Neural cell (in vitro differentiated cells): ENCODE measurements at regions not wholly inside any gene's neighbourhood (a gene's known extent, or its start where the extent isn't known, plus 50 kb on each side); places are given as distances from the start of the nearest gene placed in this dataset.

Experiments
- H2AFZ ChIP-seq: fragments of 200-600, 300-800 bp; sonication (generic), shearing (Covaris generic); 2 replicates; pipeline ENCODE4 v1.6.0; 2014; ENCODE audit warnings: low read depth, mild to moderate bottlenecking, antibody characterized with exemption, low read length, moderate library complexity
- H3F3A ChIP-seq: fragments of 200-600 bp; shearing (Covaris generic); 2 replicates; pipeline ENCODE4 v1.6.1; 2016; ENCODE audit warnings: mild to moderate bottlenecking, moderate library complexity, mixed read lengths, antibody characterized with exemption, low read length; ENCODE audit not compliant: insufficient read depth, poor library complexity, severe bottlenecking
- H3K27ac ChIP-seq: fragments of 200-600, 300-800 bp; sonication (generic), shearing (Covaris generic); 2 replicates; pipeline ENCODE4 v1.5.1; 2014; ENCODE audit warnings: mild to moderate bottlenecking, low read length, moderate library complexity
- H3K27me3 ChIP-seq: fragments of 300-800, 200-600 bp; sonication (generic), shearing (Covaris generic); 2 replicates; pipeline ENCODE4 v1.6.0; 2014; ENCODE audit warnings: mild to moderate bottlenecking, low read depth, low read length, moderate library complexity; ENCODE audit not compliant: insufficient read depth
- H3K36me3 ChIP-seq: fragments of 300-800, 200-600 bp; sonication (generic), shearing (Covaris generic); 2 replicates; pipeline ENCODE4 v1.5.1; 2014; ENCODE audit warnings: mild to moderate bottlenecking, antibody characterized with exemption, low read length, moderate library complexity; ENCODE audit not compliant: insufficient read depth
- H3K4me2 ChIP-seq: fragments of 300-800, 200-600 bp; sonication (generic), shearing (Covaris generic); 2 replicates; pipeline ENCODE4 v1.6.0; 2014; ENCODE audit warnings: mild to moderate bottlenecking, low read length
- H3K4me3 ChIP-seq: fragments of 300-800, 200-600 bp; sonication (generic), shearing (Covaris generic); 2 replicates; pipeline ENCODE4 v1.5.1; 2014; ENCODE audit warnings: mild to moderate bottlenecking, low read length, moderate library complexity
- H3K79me2 ChIP-seq: fragments of 200-600 bp; shearing (Covaris generic); replicated peaks from 2 replicates; pipeline ENCODE4 v1.6.0; 2014; ENCODE audit warnings: mild to moderate bottlenecking, low read length, moderate library complexity; ENCODE audit not compliant: insufficient read depth
- H3K9ac ChIP-seq: fragments of 300-800, 200-600 bp; sonication (generic), shearing (Covaris generic); 2 replicates; pipeline ENCODE4 v1.6.1; 2016; ENCODE audit warnings: mild to moderate bottlenecking, low read length, mixed read lengths
- H3K9me2 ChIP-seq: fragments of 200-600 bp; shearing (Covaris generic); 2 replicates; pipeline ENCODE4 v1.6.1; 2016; ENCODE audit warnings: mild to moderate bottlenecking, low read length, mixed read lengths; ENCODE audit not compliant: insufficient read depth
- H3K9me3 ChIP-seq: fragments of 200-600, 300-800 bp; sonication (generic), shearing (Covaris generic); 2 replicates; pipeline ENCODE4 v1.6.1; 2016; ENCODE audit warnings: mild to moderate bottlenecking, mixed run types, low read length, moderate library complexity, mixed read lengths
- H4K20me1 ChIP-seq: fragments of 200-600 bp; shearing (Covaris generic); 2 replicates; pipeline ENCODE4 v1.6.1; 2016; ENCODE audit warnings: mild to moderate bottlenecking, mixed run types; ENCODE audit not compliant: insufficient read depth
- EP300 ChIP-seq: fragments of 450-650 bp; conservative IDR thresholded peaks from 2 replicates; pipeline ENCODE4 v1.6.1; 2014; ENCODE audit warnings: antibody characterized with exemption, mild to moderate bottlenecking, moderate library complexity; ENCODE audit not compliant: poor library complexity, severe bottlenecking
- EZH2 ChIP-seq: fragments of 200-600, 300-800 bp; shearing (Covaris generic), sonication (generic); IDR thresholded peaks from 2 replicates; pipeline ENCODE4 v1.6.1; 2014; ENCODE audit warnings: antibody characterized with exemption, low read length, borderline replicate concordance, mild to moderate bottlenecking; ENCODE audit not compliant: insufficient read depth, poor library complexity, severe bottlenecking
- MXI1 ChIP-seq: fragments of 450-650 bp; conservative IDR thresholded peaks from 2 replicates; pipeline ENCODE4 v1.6.1; 2014; ENCODE audit warnings: antibody characterized with exemption, mild to moderate bottlenecking; ENCODE audit not compliant: poor library complexity, severe bottlenecking
- POLR2AphosphoS5 ChIP-seq: IDR thresholded peaks from 2 replicates; pipeline ENCODE4 v1.6.1; 2012
- RAD21 ChIP-seq: fragments of 450-650 bp; conservative IDR thresholded peaks from 2 replicates; pipeline ENCODE4 v1.6.1; 2014; ENCODE audit warnings: antibody characterized with exemption, mild to moderate bottlenecking, moderate library complexity
- SMC3 ChIP-seq: fragments of 450-650 bp; conservative IDR thresholded peaks from 2 replicates; pipeline ENCODE4 v1.6.1; 2014; ENCODE audit warnings: antibody characterized with exemption, mild to moderate bottlenecking, moderate library complexity; ENCODE audit not compliant: poor library complexity
- TAF1 ChIP-seq: IDR thresholded peaks from 2 replicates; pipeline ENCODE4 v1.6.1; 2012; ENCODE audit warnings: low read depth
- TF ChIP-seq, protein P1 (sequence below): IDR thresholded peaks from 2 replicates; pipeline ENCODE4 v1.6.1; 2012; ENCODE audit warnings: borderline replicate concordance
- TF ChIP-seq, protein P2 (sequence below): fragments of 450-650 bp; IDR thresholded peaks from 2 replicates; pipeline ENCODE4 v1.5.1; 2014; ENCODE audit warnings: antibody characterized with exemption, mild to moderate bottlenecking, moderate library complexity; ENCODE audit not compliant: poor library complexity, severe bottlenecking

DNA sequence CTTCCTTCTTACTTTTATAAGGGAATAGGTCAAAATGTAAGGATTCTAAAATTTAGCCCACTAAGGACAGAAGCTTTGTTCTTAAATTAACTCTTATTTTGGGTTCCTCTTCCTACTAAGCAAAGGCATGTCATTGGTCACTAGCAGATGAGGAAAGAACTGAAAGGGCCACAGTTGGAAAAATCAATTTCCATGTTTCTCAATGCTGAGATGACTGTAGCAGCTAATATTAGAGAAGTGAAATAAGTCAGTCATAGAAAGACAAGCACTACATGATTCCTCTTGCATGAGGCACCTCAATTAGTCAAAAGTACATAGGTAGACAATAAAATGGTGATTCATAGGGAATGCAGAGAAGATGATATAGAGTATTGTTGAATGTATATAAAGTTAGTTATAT is 353.7 kb downstream of the RSL24D1 start:
- H3K9ac ChIP-seq, result no peak overlapping the region
- no peak overlapping the region for H2AFZ ChIP-seq
- no peaks in the 10 kb centered on the region for H3K36me3 ChIP-seq
- no peaks in the 10 kb centered on the region for H3K9me2 ChIP-seq
- no peaks in the 10 kb centered on the region for H4K20me1 ChIP-seq
- no peak overlapping the region for H3K27ac ChIP-seq
- no peak overlapping the region for H3K4me3 ChIP-seq
- no peaks in the 10 kb centered on the region for H3K27me3 ChIP-seq
- no peaks in the 10 kb centered on the region for H3K9me3 ChIP-seq
- TF ChIP-seq, protein P1, sequence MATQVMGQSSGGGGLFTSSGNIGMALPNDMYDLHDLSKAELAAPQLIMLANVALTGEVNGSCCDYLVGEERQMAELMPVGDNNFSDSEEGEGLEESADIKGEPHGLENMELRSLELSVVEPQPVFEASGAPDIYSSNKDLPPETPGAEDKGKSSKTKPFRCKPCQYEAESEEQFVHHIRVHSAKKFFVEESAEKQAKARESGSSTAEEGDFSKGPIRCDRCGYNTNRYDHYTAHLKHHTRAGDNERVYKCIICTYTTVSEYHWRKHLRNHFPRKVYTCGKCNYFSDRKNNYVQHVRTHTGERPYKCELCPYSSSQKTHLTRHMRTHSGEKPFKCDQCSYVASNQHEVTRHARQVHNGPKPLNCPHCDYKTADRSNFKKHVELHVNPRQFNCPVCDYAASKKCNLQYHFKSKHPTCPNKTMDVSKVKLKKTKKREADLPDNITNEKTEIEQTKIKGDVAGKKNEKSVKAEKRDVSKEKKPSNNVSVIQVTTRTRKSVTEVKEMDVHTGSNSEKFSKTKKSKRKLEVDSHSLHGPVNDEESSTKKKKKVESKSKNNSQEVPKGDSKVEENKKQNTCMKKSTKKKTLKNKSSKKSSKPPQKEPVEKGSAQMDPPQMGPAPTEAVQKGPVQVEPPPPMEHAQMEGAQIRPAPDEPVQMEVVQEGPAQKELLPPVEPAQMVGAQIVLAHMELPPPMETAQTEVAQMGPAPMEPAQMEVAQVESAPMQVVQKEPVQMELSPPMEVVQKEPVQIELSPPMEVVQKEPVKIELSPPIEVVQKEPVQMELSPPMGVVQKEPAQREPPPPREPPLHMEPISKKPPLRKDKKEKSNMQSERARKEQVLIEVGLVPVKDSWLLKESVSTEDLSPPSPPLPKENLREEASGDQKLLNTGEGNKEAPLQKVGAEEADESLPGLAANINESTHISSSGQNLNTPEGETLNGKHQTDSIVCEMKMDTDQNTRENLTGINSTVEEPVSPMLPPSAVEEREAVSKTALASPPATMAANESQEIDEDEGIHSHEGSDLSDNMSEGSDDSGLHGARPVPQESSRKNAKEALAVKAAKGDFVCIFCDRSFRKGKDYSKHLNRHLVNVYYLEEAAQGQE, result no peak
- no peak for TF ChIP-seq MXI1
- no peak for TF ChIP-seq EP300
- TF ChIP-seq, protein P2, sequence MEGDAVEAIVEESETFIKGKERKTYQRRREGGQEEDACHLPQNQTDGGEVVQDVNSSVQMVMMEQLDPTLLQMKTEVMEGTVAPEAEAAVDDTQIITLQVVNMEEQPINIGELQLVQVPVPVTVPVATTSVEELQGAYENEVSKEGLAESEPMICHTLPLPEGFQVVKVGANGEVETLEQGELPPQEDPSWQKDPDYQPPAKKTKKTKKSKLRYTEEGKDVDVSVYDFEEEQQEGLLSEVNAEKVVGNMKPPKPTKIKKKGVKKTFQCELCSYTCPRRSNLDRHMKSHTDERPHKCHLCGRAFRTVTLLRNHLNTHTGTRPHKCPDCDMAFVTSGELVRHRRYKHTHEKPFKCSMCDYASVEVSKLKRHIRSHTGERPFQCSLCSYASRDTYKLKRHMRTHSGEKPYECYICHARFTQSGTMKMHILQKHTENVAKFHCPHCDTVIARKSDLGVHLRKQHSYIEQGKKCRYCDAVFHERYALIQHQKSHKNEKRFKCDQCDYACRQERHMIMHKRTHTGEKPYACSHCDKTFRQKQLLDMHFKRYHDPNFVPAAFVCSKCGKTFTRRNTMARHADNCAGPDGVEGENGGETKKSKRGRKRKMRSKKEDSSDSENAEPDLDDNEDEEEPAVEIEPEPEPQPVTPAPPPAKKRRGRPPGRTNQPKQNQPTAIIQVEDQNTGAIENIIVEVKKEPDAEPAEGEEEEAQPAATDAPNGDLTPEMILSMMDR, result no peak
- TF ChIP-seq SMC3, result no peak
- TF ChIP-seq RAD21, result no peak
- TF ChIP-seq POLR2AphosphoS5, result no peak
- TF ChIP-seq EZH2, result no peak
- TF ChIP-seq TAF1, result no peak
- no peak overlapping the region for H3K4me2 ChIP-seq
- no peaks in the 10 kb centered on the region for H3K79me2 ChIP-seq
- H3F3A ChIP-seq, result no peaks in the 10 kb centered on the region

DNA sequence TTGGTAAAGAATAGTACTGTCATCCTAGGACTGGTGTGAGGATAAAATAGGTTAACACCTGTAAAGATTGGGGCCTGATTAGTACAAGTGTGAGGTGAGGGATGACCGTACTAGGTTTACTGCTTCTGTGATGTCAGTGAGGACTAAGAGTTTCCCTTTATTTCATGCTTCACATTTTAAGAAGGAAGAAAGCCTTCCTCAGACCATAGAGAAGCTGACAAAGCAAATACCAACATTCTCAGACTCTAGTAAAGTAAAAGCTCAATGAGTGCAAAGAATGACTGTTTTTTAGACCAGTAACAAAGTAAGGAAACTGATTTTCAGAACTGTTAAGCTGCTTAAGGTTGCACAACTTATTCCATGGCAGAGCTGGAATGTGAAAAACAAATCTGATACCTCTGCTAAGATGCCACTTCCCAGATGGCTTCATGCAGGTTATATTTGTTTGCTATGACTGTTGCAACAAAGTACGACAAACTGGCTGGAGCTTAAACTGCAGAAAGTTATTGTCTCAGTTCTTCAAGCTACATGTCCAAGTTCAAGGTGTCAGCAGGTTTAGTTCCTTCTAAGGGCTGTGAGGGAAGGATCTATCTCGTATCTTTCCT is 354.9 kb downstream of the RSL24D1 start:
- no peak overlapping the region for H3K4me2 ChIP-seq
- H3K27ac ChIP-seq, result no peak overlapping the region
- no peaks in the 10 kb centered on the region for H4K20me1 ChIP-seq
- H3K27me3 ChIP-seq, result no peaks in the 10 kb centered on the region
- H2AFZ ChIP-seq, result no peak overlapping the region
- TF ChIP-seq MXI1, result no peak
- TF ChIP-seq, protein P1, result no peak
- TF ChIP-seq RAD21, result no peak
- TF ChIP-seq EZH2, result no peak
- TF ChIP-seq EP300, result no peak
- TF ChIP-seq SMC3, result no peak
- no peak for TF ChIP-seq POLR2AphosphoS5
- TF ChIP-seq, protein P2, result no peak
- H3K9me2 ChIP-seq, result no peaks in the 10 kb centered on the region
- H3F3A ChIP-seq, result no peaks in the 10 kb centered on the region
- no peaks in the 10 kb centered on the region for H3K9me3 ChIP-seq
- H3K4me3 ChIP-seq, result no peak overlapping the region
- no peaks in the 10 kb centered on the region for H3K36me3 ChIP-seq
- H3K9ac ChIP-seq, result no peak overlapping the region
- H3K79me2 ChIP-seq, result no peaks in the 10 kb centered on the region
